HCT116 (cell line): ENCODE measurements at regions not wholly inside any gene's neighbourhood (a gene's known extent, or its start where the extent isn't known, plus 50 kb on each side); places are given as distances from the start of the nearest gene placed in this dataset.

Experiments
- ATAC-seq: fragments of 200-7000 bp; cut with Tn5 transposase; 2 replicates; pipeline ENCODE4 v1.9.1; 2020; ENCODE audit warnings: mild to moderate bottlenecking, moderate library complexity
- BruUV-seq: library from RNA; stranded (reverse); fragments of 400-500 nt; replicated peaks from 2 replicates; lab custom pipeline; 2021; lab: Mats Ljungman, UMichigan
- CTCF ChIA-PET: fragments of 300-600 bp; sonication (Branson Sonifier 250); formaldehyde crosslinking; loops from one replicate; lab custom pipeline; 2021; ENCODE audit warnings: antibody characterized with exemption; lab: Charles Lee
- POLR2A ChIA-PET: fragments of 300-600, 350-600 bp; sonication (Branson Sonifier 250); formaldehyde crosslinking; loops from one replicate; lab custom pipeline; 2021; ENCODE audit warnings: antibody characterized with exemption; lab: Charles Lee
- RAD21 ChIA-PET, 2 experiments: fragments of 300-600 bp; sonication (Branson Sonifier 250); formaldehyde crosslinking; loops; one replicate each; lab custom pipeline; 2023; ENCODE audit warnings: low total read pairs in 2 of 2; ENCODE audit not compliant: uncharacterized antibody in 2 of 2, unreplicated experiment in 2 of 2, low non-redundant PET in 1 of 2; lab: Charles Lee
- DNase-seq: peaks from one replicate; pipeline ENCODE4 v3.0.0-alpha.2; 2010; ENCODE audit warnings: low read depth, low spot score
- H2AFZ ChIP-seq: fragments of 200-600 bp; shearing (Covaris generic), sonication (generic); 2 replicates; pipeline ENCODE4 v1.6.1; 2017; ENCODE audit warnings: low read depth, mixed run types, mixed read lengths, antibody characterized with exemption, low read length; ENCODE audit not compliant: poor library complexity, severe bottlenecking
- H3K27ac ChIP-seq: 2 replicates; pipeline ENCODE4 v1.5.1; 2012; ENCODE audit warnings: low read depth, low read length
- H3K27me3 ChIP-seq: fragments of 200-600 bp; sonication (generic); 2 replicates; pipeline ENCODE4 v1.6.1; 2016; ENCODE audit warnings: mixed run types, low read length, mixed read lengths; ENCODE audit not compliant: insufficient read depth
- H3K36me3 ChIP-seq, 2 experiments: fragments of 200-500 bp in 1 of 2; fragments of 200-600 bp in 1 of 2; sonication (Bioruptor generic) in 1 of 2; sonication (generic) in 1 of 2; 2 replicates each; pipeline versions ENCODE4 v1.5.1 to v1.6.1; 2014 to 2016; ENCODE audit warnings: low read length in 2 of 2, inconsistent platforms in 1 of 2, mixed read lengths in 1 of 2, mixed run types in 1 of 2; ENCODE audit not compliant: insufficient read depth in 2 of 2, control insufficient read depth in 1 of 2
- H3K4me1 ChIP-seq, 2 experiments: fragments of 200-600 bp in 1 of 2; sonication (generic) in 1 of 2; 2 replicates each; pipeline versions ENCODE4 v1.5.1 to v1.6.1; 2012 to 2017; ENCODE audit warnings: low read length in 2 of 2, inconsistent platforms in 1 of 2, mild to moderate bottlenecking in 1 of 2, mixed read lengths in 1 of 2, mixed run types in 1 of 2, moderate library complexity in 1 of 2; ENCODE audit not compliant: insufficient read depth in 2 of 2, control insufficient read depth in 1 of 2
- H3K4me2 ChIP-seq: fragments of 200-600 bp; sonication (generic); 2 replicates; pipeline ENCODE4 v1.6.1; 2017; ENCODE audit warnings: mixed run types, low read length, mixed read lengths
- H3K4me3 ChIP-seq, 2 experiments: fragments of 200-600 bp in 1 of 2; sonication (generic) in 1 of 2; replicated peaks in 1 of 2; 2 replicates each; pipeline ENCODE4 v1.5.1; 2011 to 2016; ENCODE audit warnings: low read length in 2 of 2, control low read depth in 1 of 2, low read depth in 1 of 2, mild to moderate bottlenecking in 1 of 2, mixed read lengths in 1 of 2, mixed run types in 1 of 2
- H3K79me2 ChIP-seq: fragments of 200-600 bp; sonication (generic); 2 replicates; pipeline ENCODE4 v1.6.1; 2017; ENCODE audit warnings: mild to moderate bottlenecking, mixed run types, low read length, moderate library complexity, mixed read lengths; ENCODE audit not compliant: insufficient read depth
- H3K9ac ChIP-seq: fragments of 200-600 bp; sonication (generic); 2 replicates; pipeline ENCODE4 v1.6.1; 2016; ENCODE audit warnings: low read length, mixed read lengths
- H3K9me2 ChIP-seq: fragments of 200-600 bp; sonication (generic), shearing (Covaris generic); 2 replicates; pipeline ENCODE4 v1.6.1; 2017; ENCODE audit warnings: mixed run types, mild to moderate bottlenecking, moderate library complexity; ENCODE audit not compliant: insufficient read depth
- H3K9me3 ChIP-seq, 2 experiments: fragments of 200-500 bp in 1 of 2; fragments of 200-600 bp in 1 of 2; sonication (Bioruptor generic) in 1 of 2; sonication (generic) in 1 of 2; 2 replicates each; pipeline ENCODE4 v1.6.1; 2014 to 2017; ENCODE audit warnings: low read length in 2 of 2, mixed read lengths in 2 of 2, inconsistent platforms in 1 of 2, low read depth in 1 of 2, mild to moderate bottlenecking in 1 of 2, mixed run types in 1 of 2, moderate library complexity in 1 of 2; ENCODE audit not compliant: control insufficient read depth in 1 of 2, insufficient read depth in 1 of 2
- H4K20me1 ChIP-seq: fragments of 200-600 bp; sonication (generic), shearing (Covaris generic); 2 replicates; pipeline ENCODE4 v1.6.1; 2017; ENCODE audit warnings: mixed run types, mild to moderate bottlenecking, moderate library complexity; ENCODE audit not compliant: insufficient read depth
- CEBPB ChIP-seq: IDR thresholded peaks from 2 replicates; pipeline ENCODE4 v1.6.1; 2012; ENCODE audit warnings: low read depth
- ELF1 ChIP-seq: IDR thresholded peaks from 2 replicates; pipeline ENCODE4 v1.6.1; 2012; ENCODE audit warnings: low read depth, borderline replicate concordance
- EZH2 ChIP-seq: fragments of 200-600 bp; sonication (generic); IDR thresholded peaks from 2 replicates; pipeline ENCODE4 v1.6.1; 2017; ENCODE audit warnings: antibody characterized with exemption, mixed run types
- EZH2phosphoT487 ChIP-seq: fragments of 200-600 bp; IDR thresholded peaks from 2 replicates; pipeline ENCODE4 v1.6.1; 2018; ENCODE audit warnings: antibody characterized with exemption, borderline replicate concordance
- POLR2A ChIP-seq: IDR thresholded peaks from 2 replicates; pipeline ENCODE4 v1.7.0; 2011; ENCODE audit warnings: borderline replicate concordance; ENCODE audit not compliant: insufficient read depth, insufficient read length; ENCODE audit errors: extremely low read depth
- RAD21 ChIP-seq: IDR thresholded peaks from 2 replicates; pipeline ENCODE4 v1.6.1; 2012; ENCODE audit warnings: low read depth, mild to moderate bottlenecking
- SP1 ChIP-seq: IDR thresholded peaks from 2 replicates; pipeline ENCODE4 v1.6.1; 2012; ENCODE audit warnings: low read depth
- SRF ChIP-seq: IDR thresholded peaks from 2 replicates; pipeline ENCODE4 v1.6.1; 2012; ENCODE audit warnings: low read depth
- TCF7L2 ChIP-seq: IDR thresholded peaks from 2 replicates; pipeline ENCODE4 v1.7.0; 2011; ENCODE audit warnings: borderline replicate concordance, inconsistent platforms; ENCODE audit not compliant: insufficient read depth, insufficient read length; ENCODE audit errors: extremely low read depth
- ZFX ChIP-seq: fragments of 450-650 bp; IDR thresholded peaks from 2 replicates; pipeline ENCODE4 v1.6.1; 2017
- intact Hi-C: fragments of 100-400 bp; cut with micrococcal nuclease; formaldehyde crosslinking; loops from 2 replicates; pipeline ENCODE4 v1.10.0; 2022
- TF ChIP-seq, protein P1 (sequence below): IDR thresholded peaks from 2 replicates; pipeline ENCODE4 v1.6.1; 2012
- TF ChIP-seq, protein P2 (sequence below): IDR thresholded peaks from 2 replicates; pipeline ENCODE4 v1.6.1; 2011; ENCODE audit warnings: mild to moderate bottlenecking, low read length, moderate library complexity; ENCODE audit not compliant: insufficient replicate concordance; ENCODE audit errors: extremely low read depth
- TF ChIP-seq, protein P3 (sequence below): IDR thresholded peaks from 2 replicates; pipeline ENCODE4 v1.6.1; 2012; ENCODE audit warnings: low read depth

DNA sequence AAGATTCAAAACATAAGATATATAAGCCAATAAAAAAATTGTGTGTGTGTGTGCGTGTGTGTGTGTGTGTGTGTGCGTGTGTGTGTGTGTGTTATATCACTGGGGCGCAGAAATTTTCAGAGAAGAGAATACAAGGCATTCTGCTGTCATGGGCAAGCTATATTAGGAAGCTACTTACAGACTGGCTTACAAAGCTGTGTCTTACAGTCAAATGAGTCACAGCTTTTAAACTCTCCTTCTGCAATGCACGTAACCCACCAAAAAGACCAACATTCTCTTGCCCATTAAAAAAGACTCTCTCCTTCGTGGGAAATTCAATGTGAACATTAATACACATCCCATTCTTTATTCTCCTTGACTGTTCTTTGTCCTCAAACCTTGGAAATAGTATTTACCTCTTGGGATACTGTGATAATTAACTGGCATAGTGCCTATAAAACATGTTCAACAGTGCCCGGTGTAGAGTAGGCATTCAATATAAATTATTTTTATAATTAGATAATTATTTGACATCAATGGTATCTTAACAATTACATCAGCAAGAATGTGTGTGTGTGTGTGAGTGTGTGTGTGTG, 860.4 kb upstream of the SOX9 start:
- ATAC-seq (no peak), DNase-seq (no peak)
- H3K36me3 ChIP-seq = no peaks in the 10 kb centered on the region
- H3K9ac ChIP-seq = no peak overlapping the region
- H2AFZ ChIP-seq = no peak overlapping the region
- no peaks in the 10 kb centered on the region for H3K27me3 ChIP-seq
- no peak overlapping the region for H3K4me2 ChIP-seq
- H3K4me1 ChIP-seq = no peaks in the 10 kb centered on the region
- RAD21 ChIA-PET = no interaction called here
- no peak for TF ChIP-seq EZH2
- TF ChIP-seq, all 23 proteins: peak for 0
- no peak overlapping the region for H3K27ac ChIP-seq
- no peaks in the 10 kb centered on the region for H4K20me1 ChIP-seq
- BruUV-seq = no TSS peak
- no peaks in the 10 kb centered on the region for H3K79me2 ChIP-seq
- H3K9me2 ChIP-seq = no peaks in the 10 kb centered on the region
- H3K4me3 ChIP-seq = no peak overlapping the region
- intact Hi-C loops = no loop called here
- POLR2A ChIA-PET = no interaction called here
- CTCF ChIA-PET = interaction anchor here (1.4 kb wide), 1 partner anchor 29 kb away, joined by 3 read pairs; no protein-coding TSS in a partner anchor
- H3K9me3 ChIP-seq = no peaks in the 10 kb centered on the region

DNA sequence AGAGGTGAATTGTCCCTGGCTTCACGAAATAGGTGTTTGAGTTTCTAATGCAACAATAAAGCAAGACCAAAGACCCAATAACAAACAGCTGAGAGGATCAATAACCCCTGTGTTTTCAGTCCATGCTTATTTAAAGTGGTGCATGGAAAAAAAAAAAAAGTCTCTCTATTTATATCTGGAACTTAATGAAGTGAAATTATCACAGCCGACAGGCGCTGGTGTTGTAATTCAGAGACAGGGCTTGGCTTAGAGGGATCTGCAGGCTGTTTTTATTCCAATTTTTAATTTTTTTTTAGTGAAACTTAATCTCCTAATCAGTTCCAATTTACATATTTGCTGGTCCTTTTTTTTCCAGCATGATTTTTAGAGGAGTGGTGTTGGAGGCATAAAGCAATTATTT, 858.2 kb upstream of the SOX9 start:
- no TSS peak for BruUV-seq
- no peak overlapping the region for H3K4me2 ChIP-seq
- H3K4me3 ChIP-seq = no peak overlapping the region
- no peaks in the 10 kb centered on the region for H3K4me1 ChIP-seq
- no peaks in the 10 kb centered on the region for H3K9me3 ChIP-seq
- ATAC-seq (no peak), DNase-seq (no peak)
- no peak overlapping the region for H3K27ac ChIP-seq
- no peaks in the 10 kb centered on the region for H3K36me3 ChIP-seq
- H3K9me2 ChIP-seq = no peaks in the 10 kb centered on the region
- no peak overlapping the region for H2AFZ ChIP-seq
- H4K20me1 ChIP-seq = no peaks in the 10 kb centered on the region
- TF ChIP-seq EZH2phosphoT487 = no peak
- TF ChIP-seq ZFX = no peak
- no peak for TF ChIP-seq ELF1
- no peak for TF ChIP-seq RAD21
- TF ChIP-seq EZH2 = no peak
- no peak for TF ChIP-seq SP1
- no peak for TF ChIP-seq CEBPB
- TF ChIP-seq, protein P1, sequence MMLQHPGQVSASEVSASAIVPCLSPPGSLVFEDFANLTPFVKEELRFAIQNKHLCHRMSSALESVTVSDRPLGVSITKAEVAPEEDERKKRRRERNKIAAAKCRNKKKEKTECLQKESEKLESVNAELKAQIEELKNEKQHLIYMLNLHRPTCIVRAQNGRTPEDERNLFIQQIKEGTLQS = no peak
- no peak for TF ChIP-seq POLR2A
- TF ChIP-seq SRF = no peak
- no peak for TF ChIP-seq TCF7L2
- TF ChIP-seq, protein P2, sequence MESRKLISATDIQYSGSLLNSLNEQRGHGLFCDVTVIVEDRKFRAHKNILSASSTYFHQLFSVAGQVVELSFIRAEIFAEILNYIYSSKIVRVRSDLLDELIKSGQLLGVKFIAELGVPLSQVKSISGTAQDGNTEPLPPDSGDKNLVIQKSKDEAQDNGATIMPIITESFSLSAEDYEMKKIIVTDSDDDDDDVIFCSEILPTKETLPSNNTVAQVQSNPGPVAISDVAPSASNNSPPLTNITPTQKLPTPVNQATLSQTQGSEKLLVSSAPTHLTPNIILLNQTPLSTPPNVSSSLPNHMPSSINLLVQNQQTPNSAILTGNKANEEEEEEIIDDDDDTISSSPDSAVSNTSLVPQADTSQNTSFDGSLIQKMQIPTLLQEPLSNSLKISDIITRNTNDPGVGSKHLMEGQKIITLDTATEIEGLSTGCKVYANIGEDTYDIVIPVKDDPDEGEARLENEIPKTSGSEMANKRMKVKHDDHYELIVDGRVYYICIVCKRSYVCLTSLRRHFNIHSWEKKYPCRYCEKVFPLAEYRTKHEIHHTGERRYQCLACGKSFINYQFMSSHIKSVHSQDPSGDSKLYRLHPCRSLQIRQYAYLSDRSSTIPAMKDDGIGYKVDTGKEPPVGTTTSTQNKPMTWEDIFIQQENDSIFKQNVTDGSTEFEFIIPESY = no peak
- TF ChIP-seq, protein P3, sequence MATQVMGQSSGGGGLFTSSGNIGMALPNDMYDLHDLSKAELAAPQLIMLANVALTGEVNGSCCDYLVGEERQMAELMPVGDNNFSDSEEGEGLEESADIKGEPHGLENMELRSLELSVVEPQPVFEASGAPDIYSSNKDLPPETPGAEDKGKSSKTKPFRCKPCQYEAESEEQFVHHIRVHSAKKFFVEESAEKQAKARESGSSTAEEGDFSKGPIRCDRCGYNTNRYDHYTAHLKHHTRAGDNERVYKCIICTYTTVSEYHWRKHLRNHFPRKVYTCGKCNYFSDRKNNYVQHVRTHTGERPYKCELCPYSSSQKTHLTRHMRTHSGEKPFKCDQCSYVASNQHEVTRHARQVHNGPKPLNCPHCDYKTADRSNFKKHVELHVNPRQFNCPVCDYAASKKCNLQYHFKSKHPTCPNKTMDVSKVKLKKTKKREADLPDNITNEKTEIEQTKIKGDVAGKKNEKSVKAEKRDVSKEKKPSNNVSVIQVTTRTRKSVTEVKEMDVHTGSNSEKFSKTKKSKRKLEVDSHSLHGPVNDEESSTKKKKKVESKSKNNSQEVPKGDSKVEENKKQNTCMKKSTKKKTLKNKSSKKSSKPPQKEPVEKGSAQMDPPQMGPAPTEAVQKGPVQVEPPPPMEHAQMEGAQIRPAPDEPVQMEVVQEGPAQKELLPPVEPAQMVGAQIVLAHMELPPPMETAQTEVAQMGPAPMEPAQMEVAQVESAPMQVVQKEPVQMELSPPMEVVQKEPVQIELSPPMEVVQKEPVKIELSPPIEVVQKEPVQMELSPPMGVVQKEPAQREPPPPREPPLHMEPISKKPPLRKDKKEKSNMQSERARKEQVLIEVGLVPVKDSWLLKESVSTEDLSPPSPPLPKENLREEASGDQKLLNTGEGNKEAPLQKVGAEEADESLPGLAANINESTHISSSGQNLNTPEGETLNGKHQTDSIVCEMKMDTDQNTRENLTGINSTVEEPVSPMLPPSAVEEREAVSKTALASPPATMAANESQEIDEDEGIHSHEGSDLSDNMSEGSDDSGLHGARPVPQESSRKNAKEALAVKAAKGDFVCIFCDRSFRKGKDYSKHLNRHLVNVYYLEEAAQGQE = no peak
- TF ChIP-seq, all 23 proteins: peak for 0
- ChIA-PET POLR2A (no interaction called here), RAD21 (no interaction called here), CTCF (no interaction called here)
- intact Hi-C loops = no loop called here
- Histone ChIP-seq H3K9ac (no peak overlapping the region), H3K27me3 (no peaks in the 10 kb centered on the region), H3K79me2 (no peaks in the 10 kb centered on the region)
